HEK293 (cell line): ENCODE measurements at regions not wholly inside any gene's neighbourhood (a gene's known extent, or its start where the extent isn't known, plus 50 kb on each side); places are given as distances from the start of the nearest gene placed in this dataset.
"Not testable (repeated sequence)": the region's sequence is repeated elsewhere in the genome, so short reads cannot be mapped to it uniquely, and the experiment has no call there.

ENCODE experiments used
- CTCF ChIA-PET: fragments of 350-600 bp; formaldehyde crosslinking; extraction: SDS; loops from one replicate; lab custom pipeline; 2021; ENCODE audit warnings: antibody characterized with exemption; lab: Yijun Ruan, JAX
- POLR2A ChIA-PET: fragments of 300-600 bp; formaldehyde crosslinking; extraction: SDS; loops from one replicate; lab custom pipeline; 2020; ENCODE audit warnings: antibody characterized with exemption, inconsistent platforms; lab: Yijun Ruan, JAX
- H3K27ac ChIP-seq: fragments of 200-500 bp; sonication (Bioruptor generic); 2 replicates; pipeline ENCODE4 v1.5.1; 2014; ENCODE audit warnings: low read depth, low read length, control low read depth, inconsistent platforms; ENCODE audit errors: extremely low read depth
- H3K36me3 ChIP-seq, 2 experiments: fragments of 200-500 bp in 1 of 2; sonication (Bioruptor generic) in 1 of 2; 1 replicate in 1 of 2; 2 replicates in 1 of 2; pipeline ENCODE4 v1.5.1; 2014 to 2017; ENCODE audit warnings: inconsistent platforms in 2 of 2, low read length in 2 of 2; ENCODE audit not compliant: control insufficient read depth in 2 of 2, insufficient read depth in 1 of 2
- H3K4me1 ChIP-seq: fragments of 200-500 bp; sonication (Bioruptor generic); 2 replicates; pipeline ENCODE4 v1.5.1; 2014; ENCODE audit warnings: mild to moderate bottlenecking, low read length, inconsistent platforms; ENCODE audit not compliant: control insufficient read depth, insufficient read depth
- H3K4me3 ChIP-seq: 2 replicates; pipeline ENCODE4 v1.5.1; 2011; ENCODE audit warnings: low read depth, mild to moderate bottlenecking, control low read depth, low read length, moderate library complexity
- H3K9me3 ChIP-seq: fragments of 200-500 bp; sonication (Bioruptor generic); 2 replicates; pipeline ENCODE4 v1.5.1; 2014; ENCODE audit warnings: low read depth, low read length, inconsistent platforms; ENCODE audit not compliant: control insufficient read depth, insufficient read depth
- ZFHX2 ChIP-seq: fragments of 450-650 bp; formaldehyde crosslinking; conservative IDR thresholded peaks from 2 replicates; pipeline ENCODE4 v1.5.1; 2016; ENCODE audit warnings: missing biosample characterization, missing genetic modification characterization
- ZFP41 ChIP-seq: fragments of 450-650 bp; formaldehyde crosslinking; IDR thresholded peaks from 2 replicates; pipeline ENCODE4 v1.5.1; 2016; ENCODE audit warnings: missing biosample characterization, missing genetic modification characterization, borderline replicate concordance
- ZNF114 ChIP-seq: fragments of 450-650 bp; formaldehyde crosslinking; IDR thresholded peaks from 2 replicates; pipeline ENCODE4 v1.5.0; 2017; ENCODE audit warnings: missing biosample characterization, missing genetic modification characterization
- ZNF133 ChIP-seq: fragments of 450-650 bp; formaldehyde crosslinking; IDR thresholded peaks from 2 replicates; pipeline ENCODE4 v1.5.1; 2016; ENCODE audit warnings: missing biosample characterization, missing genetic modification characterization
- ZNF2 ChIP-seq: fragments of 450-650 bp; formaldehyde crosslinking; IDR thresholded peaks from 2 replicates; pipeline ENCODE4 v1.5.1; 2016; ENCODE audit warnings: missing biosample characterization, missing genetic modification characterization
- ZNF214 ChIP-seq: fragments of 450-650 bp; formaldehyde crosslinking; IDR thresholded peaks from 2 replicates; pipeline ENCODE4 v1.5.1; 2017; ENCODE audit warnings: missing biosample characterization, mild to moderate bottlenecking, missing genetic modification characterization, borderline replicate concordance
- ZNF223 ChIP-seq: fragments of 450-650 bp; formaldehyde crosslinking; IDR thresholded peaks from 2 replicates; pipeline ENCODE4 v1.5.1; 2016; ENCODE audit warnings: missing biosample characterization, missing genetic modification characterization
- ZNF302 ChIP-seq: fragments of 450-650 bp; formaldehyde crosslinking; IDR thresholded peaks from 2 replicates; pipeline ENCODE4 v1.5.1; 2016; ENCODE audit warnings: missing biosample characterization, missing genetic modification characterization, low read depth
- ZNF529 ChIP-seq: fragments of 450-650 bp; formaldehyde crosslinking; IDR thresholded peaks from 2 replicates; pipeline ENCODE4 v1.5.1; 2017; ENCODE audit warnings: missing genetic modification characterization, missing biosample characterization; ENCODE audit not compliant: insufficient replicate concordance
- ZNF549 ChIP-seq: fragments of 450-650 bp; IDR thresholded peaks from 2 replicates; pipeline ENCODE4 v1.5.1; 2018; ENCODE audit warnings: missing biosample characterization, missing genetic modification characterization, mild to moderate bottlenecking, inconsistent platforms, moderate library complexity
- ZNF558 ChIP-seq: fragments of 450-650 bp; formaldehyde crosslinking; IDR thresholded peaks from 2 replicates; pipeline ENCODE4 v1.5.1; 2016; ENCODE audit warnings: missing biosample characterization, missing genetic modification characterization
- ZNF791 ChIP-seq: fragments of 450-650 bp; formaldehyde crosslinking; IDR thresholded peaks from 2 replicates; pipeline ENCODE4 v1.5.1; 2016; ENCODE audit warnings: missing biosample characterization, missing genetic modification characterization
- ZSCAN16 ChIP-seq: fragments of 450-650 bp; formaldehyde crosslinking; IDR thresholded peaks from 2 replicates; pipeline ENCODE4 v1.5.1; 2016; ENCODE audit warnings: missing biosample characterization, missing genetic modification characterization
- ZSCAN23 ChIP-seq: fragments of 450-650 bp; formaldehyde crosslinking; IDR thresholded peaks from 2 replicates; pipeline ENCODE4 v1.5.1; 2016; ENCODE audit warnings: missing biosample characterization, missing genetic modification characterization
- ZSCAN4 ChIP-seq: fragments of 450-650 bp; formaldehyde crosslinking; IDR thresholded peaks from 2 replicates; pipeline ENCODE4 v1.5.1; 2017; ENCODE audit warnings: missing biosample characterization, missing genetic modification characterization
- ZXDB ChIP-seq: fragments of 450-650 bp; formaldehyde crosslinking; IDR thresholded peaks from 2 replicates; pipeline ENCODE4 v1.5.1; 2016; ENCODE audit warnings: missing biosample characterization, missing genetic modification characterization
- TF ChIP-seq, protein P1 (sequence below): fragments of 450-650 bp; formaldehyde crosslinking; IDR thresholded peaks from 2 replicates; pipeline ENCODE4 v1.5.1; 2016; ENCODE audit warnings: missing biosample characterization, missing genetic modification characterization

DNA sequence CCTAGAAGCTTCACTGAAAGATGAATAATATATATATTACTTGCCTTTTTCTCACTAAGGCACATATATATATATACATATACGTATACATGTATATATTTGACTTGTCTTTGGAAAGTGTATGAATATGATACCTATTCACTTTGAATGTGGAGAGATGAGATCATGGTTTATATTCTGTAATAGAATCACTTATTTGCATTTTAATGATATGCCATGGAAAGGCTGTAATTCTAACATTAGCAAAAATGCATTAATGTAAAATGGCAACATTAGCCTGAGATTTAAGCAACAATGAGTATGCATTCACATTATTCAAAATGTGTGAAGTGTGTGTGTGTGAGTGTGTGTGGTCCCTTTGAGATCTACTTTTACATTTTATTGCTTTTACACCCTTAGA lies 54.5 kb upstream of the PRKD1 start:
- POLR2A ChIA-PET = no interaction called here
- Histone ChIP-seq H3K4me3 (no peak overlapping the region), H3K27ac (no peak overlapping the region), H3K9me3 (no peaks in the 10 kb centered on the region), H3K36me3 (no peaks in the 10 kb centered on the region)
- CTCF ChIA-PET = no interaction called here
- TF ChIP-seq ZNF214 = no peak
- TF ChIP-seq, all 188 proteins: peak for 0
- H3K4me1 ChIP-seq = no peaks in the 10 kb centered on the region

DNA sequence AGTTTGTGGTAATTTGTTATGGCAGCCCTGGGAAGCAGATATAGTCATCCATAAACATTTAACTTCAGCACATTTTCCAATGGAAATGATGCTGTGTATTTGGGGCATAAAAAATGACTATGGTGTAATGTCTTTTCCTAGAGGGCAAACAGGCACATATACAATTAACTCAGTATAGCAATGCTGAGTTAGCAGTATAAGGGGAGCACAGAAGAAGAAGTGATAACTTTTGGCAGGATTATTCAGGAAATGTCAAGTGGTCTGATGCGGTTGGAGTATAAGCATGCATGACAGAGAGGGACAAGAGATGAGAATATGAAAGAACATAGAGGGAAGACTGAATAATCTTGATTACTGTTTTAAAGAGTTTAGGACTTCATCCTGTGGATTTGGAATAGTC lies 55.3 kb upstream of the PRKD1 start:
- Histone ChIP-seq H3K4me3 (no peak overlapping the region), H3K9me3 (no peaks in the 10 kb centered on the region), H3K27ac (no peak overlapping the region), H3K36me3 (no peaks in the 10 kb centered on the region), H3K4me1 (no peaks in the 10 kb centered on the region)
- POLR2A ChIA-PET = no interaction called here
- no peak for TF ChIP-seq ZNF791
- TF ChIP-seq, protein P1, sequence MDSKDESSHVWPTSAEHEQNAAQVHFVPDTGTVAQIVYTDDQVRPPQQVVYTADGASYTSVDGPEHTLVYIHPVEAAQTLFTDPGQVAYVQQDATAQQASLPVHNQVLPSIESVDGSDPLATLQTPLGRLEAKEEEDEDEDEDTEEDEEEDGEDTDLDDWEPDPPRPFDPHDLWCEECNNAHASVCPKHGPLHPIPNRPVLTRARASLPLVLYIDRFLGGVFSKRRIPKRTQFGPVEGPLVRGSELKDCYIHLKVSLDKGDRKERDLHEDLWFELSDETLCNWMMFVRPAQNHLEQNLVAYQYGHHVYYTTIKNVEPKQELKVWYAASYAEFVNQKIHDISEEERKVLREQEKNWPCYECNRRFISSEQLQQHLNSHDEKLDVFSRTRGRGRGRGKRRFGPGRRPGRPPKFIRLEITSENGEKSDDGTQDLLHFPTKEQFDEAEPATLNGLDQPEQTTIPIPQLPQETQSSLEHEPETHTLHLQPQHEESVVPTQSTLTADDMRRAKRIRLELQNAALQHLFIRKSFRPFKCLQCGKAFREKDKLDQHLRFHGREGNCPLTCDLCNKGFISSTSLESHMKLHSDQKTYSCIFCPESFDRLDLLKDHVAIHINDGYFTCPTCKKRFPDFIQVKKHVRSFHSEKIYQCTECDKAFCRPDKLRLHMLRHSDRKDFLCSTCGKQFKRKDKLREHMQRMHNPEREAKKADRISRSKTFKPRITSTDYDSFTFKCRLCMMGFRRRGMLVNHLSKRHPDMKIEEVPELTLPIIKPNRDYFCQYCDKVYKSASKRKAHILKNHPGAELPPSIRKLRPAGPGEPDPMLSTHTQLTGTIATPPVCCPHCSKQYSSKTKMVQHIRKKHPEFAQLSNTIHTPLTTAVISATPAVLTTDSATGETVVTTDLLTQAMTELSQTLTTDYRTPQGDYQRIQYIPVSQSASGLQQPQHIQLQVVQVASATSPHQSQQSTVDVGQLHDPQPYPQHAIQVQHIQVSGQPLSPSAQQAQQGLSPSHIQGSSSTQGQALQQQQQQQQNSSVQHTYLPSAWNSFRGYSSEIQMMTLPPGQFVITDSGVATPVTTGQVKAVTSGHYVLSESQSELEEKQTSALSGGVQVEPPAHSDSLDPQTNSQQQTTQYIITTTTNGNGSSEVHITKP (tag by site-specific recombination) = no peak
- TF ChIP-seq ZSCAN16 (tag by site-specific recombination) = no peak
- no peak for TF ChIP-seq ZNF529 (tag by site-specific recombination)
- TF ChIP-seq ZNF223 = no peak
- TF ChIP-seq ZNF2 (tag by site-specific recombination) = no peak
- TF ChIP-seq ZNF302 = no peak
- TF ChIP-seq ZFHX2 (tag by site-specific recombination) = no peak
- no peak for TF ChIP-seq ZNF133 (tag by site-specific recombination)
- no peak for TF ChIP-seq ZSCAN4 (tag by site-specific recombination)
- TF ChIP-seq ZSCAN23 (tag by site-specific recombination) = no peak
- no peak for TF ChIP-seq ZNF558 (tag by site-specific recombination)
- no peak for TF ChIP-seq ZXDB
- no peak for TF ChIP-seq ZFP41
- no peak for TF ChIP-seq ZNF549 (tag by site-specific recombination)
- no peak for TF ChIP-seq ZNF114 (tag by site-specific recombination)
- CTCF ChIA-PET = interaction anchor here (1.4 kb wide), 1 partner anchor 14 kb away, joined by 5 read pairs; no protein-coding TSS in a partner anchor

DNA sequence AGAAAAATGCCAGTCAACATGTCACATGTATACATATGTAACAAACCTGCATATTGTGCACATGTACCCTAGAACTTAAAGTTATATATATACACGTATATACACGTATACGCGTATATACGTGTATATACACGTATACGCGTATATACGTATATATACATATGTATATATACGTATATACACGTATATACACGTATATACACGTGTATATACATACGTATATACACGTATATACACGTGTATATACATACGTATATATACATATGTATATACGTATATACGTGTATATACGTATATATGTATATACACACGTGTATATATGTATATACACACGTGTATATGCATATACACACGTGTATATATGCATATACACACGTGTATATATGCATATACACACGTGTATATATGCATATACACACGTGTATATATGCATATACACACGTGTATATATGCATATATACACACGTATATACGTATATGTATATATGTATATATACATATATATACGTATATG lies 62.8 kb upstream of the PRKD1 start:
- H3K4me3 ChIP-seq, H3K36me3 ChIP-seq, H3K9me3 ChIP-seq, H3K4me1 ChIP-seq, POLR2A ChIA-PET, H3K27ac ChIP-seq: not testable (repeated sequence)
- CTCF ChIA-PET = interaction anchor here (0.7 kb wide), 1 partner anchor 448 kb away, joined by 3 read pairs; no protein-coding TSS in a partner anchor
